ENCODE measurements at regions not wholly inside any gene's neighbourhood (a gene's known extent, or its start where the extent isn't known, plus 50 kb on each side); places are given as distances from the start of the nearest gene placed in this dataset.

DNA sequence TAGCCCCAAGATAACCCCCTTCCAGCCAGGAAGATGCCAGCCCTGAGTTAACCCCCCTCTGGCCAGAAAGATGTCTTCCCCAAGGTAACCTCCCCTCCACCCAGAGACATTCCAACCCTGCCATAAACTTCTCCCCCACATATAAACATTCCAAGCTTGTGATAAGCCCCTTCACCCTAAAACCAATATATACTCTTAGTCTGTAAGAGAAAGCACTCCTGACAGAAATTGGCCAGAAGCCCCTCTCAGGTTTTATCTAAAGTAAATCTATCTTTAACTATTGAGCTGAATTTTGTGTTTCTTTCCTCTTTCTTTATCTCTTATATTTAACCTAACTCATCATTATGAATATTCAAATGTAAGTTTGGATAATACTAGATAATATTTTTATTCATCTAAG, 1775.8 kb upstream of the MIR17HG start:
- no peak for DNase-seq (ENCODE audit: low read depth in 2 of 2)

DNA sequence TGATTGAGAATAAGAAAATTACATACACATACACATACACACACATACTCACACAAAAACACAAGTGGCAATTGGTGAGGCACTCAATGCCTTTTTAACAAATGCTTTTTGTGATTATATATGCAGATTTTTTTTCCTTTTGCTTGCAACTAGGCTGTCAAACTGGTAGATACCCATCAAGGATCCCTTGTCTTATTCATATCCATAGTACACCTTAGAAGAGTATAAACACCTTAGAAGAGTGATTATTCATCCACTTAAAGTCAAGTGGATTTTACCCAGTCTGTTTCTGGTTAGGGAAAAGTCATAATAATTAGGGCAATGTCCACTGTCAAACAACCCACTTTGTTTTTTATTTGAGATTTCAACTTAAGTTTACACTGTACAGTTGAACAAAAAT, 1773.4 kb upstream of the MIR17HG start:
- DNase-seq (ENCODE audit: low read depth in 2 of 2) = no peak

DNA sequence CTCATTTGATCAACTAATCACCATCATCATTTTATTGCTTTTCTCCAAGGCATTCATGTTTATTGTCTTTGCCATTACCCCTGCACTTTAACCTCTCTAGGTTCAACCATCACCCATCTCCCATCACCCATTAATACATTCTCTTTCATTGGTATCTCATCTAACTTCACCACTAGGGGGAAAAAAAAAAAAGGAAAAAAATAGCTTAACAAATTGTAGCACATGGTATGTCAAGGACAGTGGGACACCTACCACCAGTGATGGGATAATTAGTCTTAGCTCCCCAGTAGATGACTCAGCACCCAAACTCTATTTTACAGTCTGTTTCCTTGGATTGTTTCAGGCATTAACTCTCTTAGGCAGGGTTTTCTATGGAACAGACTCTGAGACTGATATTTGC, 1770.2 kb upstream of the MIR17HG start:
- no peak for DNase-seq (ENCODE audit: low read depth in 2 of 2)

DNA sequence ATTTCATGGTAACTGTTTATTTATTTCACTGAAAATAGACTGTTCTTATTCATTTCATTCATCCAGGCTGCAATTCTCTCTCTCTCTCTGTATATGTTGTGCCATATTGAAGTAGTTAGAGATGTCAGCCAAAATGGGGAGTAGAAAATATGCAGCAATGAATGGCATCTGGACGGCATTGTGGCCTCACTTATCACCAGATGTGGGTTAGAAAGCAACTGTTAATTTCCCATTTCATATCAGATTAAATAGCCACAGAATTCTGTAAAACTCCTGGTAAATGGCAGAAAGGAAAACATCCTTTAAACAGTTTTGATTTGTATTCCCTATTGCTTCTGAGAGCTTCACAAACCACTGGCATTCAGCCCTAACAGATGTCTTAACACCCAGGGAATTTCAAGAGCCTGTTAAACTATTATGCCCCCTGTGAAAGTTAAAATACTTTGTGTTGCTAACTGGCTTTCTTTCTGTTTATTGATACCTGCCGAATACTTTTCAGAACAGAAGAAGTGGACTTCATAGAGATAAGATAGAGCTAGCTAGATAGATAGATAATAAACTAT, 1763.3 kb upstream of the MIR17HG start:
- no peak for DNase-seq (ENCODE audit: low read depth in 2 of 2)

DNA sequence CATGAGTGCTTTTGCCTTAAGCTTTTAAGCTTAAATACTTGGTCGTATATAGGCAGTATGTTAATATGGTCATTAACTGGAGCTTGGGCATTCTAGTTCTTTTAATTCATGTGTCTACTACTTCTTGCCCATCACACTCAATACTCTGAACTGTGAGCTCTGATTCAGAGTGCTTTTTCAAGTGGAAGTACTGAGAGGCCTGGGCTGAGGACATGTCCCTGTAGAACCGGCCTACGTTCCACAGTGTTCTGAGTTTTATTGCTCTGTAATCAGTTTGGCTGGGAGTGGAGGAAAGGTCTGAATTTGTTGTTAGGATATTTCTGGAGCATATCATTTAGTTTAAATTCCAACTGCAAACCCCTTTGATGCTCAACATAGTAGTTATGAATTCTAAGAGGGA, 1744.8 kb upstream of the MIR17HG start:
- DNase-seq (ENCODE audit: low read depth in 2 of 2) = no peak

DNA sequence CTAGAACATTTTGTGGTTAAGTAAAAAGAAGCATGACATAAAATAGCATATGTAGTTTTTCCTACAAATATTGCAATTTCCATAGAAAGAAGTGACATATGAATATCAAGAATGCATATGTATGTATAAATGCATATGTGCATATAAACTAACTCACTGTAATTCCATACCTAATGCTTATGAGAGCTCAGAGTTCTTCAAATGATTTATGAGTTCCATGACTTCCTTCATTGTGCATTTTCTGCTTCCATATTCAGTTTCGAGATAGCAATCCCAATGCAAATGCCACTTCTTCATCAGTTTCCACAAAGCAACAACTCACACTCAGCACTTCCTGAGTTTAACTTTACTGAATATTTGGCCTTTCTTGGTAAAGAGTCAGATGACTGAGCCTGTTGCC, 1744.3 kb upstream of the MIR17HG start:
- DNase-seq (ENCODE audit: low read depth in 2 of 2) = no peak

DNA sequence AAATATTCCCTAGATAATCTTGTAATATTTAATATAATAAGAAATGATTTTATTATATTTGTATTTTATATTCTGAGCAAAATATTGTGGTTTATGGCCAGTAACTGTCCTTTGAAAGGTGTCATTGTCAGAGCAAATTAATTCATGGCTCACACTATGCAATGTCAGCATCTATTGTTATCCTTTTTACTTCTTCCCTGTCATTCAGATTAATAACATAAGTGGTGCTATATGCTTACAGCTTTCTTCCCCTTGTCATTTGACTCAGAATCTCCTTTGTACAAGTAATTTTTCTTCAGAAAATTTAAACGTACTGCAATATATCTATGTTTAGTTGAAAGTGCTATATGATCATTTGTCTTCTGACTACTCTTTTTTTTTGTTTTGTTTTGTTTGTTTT, 1738.2 kb upstream of the MIR17HG start:
- no peak for DNase-seq (ENCODE audit: low read depth in 2 of 2)

DNA sequence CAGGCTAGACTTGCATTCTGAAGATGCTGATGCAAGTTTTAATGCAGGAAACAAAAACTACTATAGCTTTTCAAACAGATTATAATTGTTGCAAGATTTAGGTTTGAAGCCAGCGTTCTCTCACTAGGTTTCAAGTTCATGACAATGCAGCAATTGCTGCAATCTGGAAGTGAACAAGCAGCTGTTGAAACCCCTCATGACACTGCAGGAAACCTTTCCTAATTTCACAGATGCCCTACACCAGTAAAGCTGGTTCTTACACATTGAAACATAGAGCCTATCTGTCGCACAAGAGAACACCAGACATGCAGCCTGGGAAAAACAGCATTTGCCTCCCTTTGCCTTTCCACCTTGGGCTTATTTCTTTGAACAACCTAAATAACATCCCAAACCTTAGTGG, 1737.2 kb upstream of the MIR17HG start:
- no peak for DNase-seq (ENCODE audit: low read depth in 2 of 2)

DNA sequence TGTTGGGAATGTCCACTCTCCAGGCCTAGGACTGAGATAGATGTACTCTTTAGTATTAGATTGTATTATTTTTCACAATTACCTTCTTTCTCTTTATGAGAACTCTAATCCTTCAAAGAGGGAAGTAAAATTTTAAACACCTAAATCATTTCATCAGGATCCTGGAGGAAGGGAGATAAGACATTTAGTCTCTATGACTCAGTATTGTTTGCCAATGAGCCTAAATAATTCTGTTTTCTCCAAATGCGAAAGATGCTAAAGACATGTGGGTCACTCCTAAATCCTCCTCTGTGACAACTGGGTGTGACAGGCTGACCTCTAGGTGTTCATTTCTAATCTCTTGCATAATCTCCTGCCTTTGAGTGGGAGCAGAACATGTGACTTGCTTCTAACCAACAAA, 1736.6 kb upstream of the MIR17HG start:
- DNase-seq (ENCODE audit: low read depth in 2 of 2) = no peak

DNA sequence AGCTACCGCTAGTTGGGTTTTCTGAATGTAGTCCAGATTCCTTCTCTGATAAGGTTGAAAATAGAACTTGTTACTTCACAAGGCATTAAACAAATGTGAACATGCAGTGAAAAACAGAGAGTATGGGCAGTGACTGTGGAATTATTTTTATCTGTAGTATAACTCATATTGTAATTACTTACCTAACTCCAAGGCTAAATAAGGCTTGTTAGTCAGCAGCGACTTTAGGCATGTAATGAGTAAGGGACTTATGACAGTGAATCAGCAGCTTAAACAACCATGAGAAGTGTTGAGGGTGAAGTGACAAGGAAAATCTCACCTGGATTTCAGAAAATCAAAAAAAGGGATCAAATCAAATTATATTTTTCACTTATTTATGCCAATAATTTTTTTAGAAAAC, 1719.5 kb upstream of the MIR17HG start:
- no peak for DNase-seq (ENCODE audit: low read depth in 2 of 2)

DNA sequence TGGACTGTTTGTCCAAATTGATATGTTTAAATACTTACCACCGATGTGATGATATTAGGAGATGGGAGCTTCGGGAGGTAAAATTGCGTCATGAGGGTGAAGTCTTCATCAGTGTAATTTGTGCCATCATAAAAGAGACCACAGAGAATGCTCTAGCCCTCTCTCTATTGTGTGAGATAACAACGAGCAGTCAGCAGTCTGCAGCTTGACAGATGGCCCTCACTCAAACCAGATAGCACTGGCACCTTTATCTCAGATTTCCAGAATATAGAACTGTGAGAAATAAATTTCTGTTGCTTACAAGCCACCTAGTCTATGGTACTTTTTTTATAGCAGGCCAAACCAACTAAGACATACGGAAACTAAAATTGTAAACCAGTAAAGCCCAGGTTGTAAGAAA, 1718.9 kb upstream of the MIR17HG start:
- DNase-seq (ENCODE audit: low read depth in 2 of 2) = no peak

DNA sequence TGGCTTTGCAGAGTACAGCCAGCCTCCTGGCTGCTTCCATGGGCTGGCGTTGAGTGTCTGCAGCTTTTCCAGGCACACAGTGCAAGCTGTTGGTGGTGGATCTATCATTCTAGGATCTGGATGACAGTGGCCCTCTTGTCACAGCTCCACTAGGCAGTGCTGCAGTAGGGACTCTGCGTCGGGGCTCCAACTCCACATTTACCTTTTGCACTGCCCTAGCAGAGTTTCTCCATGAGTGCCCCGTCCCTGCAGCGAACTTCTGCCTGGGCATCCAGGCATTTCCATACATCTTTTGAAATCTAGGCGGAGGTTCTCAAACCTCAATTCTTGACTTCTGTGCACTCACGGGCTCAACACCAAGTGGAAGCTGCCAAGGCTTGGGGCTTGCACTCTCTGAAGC, 1697.3 kb upstream of the MIR17HG start:
- DNase-seq (ENCODE audit: low read depth in 2 of 2) = no peak

DNA sequence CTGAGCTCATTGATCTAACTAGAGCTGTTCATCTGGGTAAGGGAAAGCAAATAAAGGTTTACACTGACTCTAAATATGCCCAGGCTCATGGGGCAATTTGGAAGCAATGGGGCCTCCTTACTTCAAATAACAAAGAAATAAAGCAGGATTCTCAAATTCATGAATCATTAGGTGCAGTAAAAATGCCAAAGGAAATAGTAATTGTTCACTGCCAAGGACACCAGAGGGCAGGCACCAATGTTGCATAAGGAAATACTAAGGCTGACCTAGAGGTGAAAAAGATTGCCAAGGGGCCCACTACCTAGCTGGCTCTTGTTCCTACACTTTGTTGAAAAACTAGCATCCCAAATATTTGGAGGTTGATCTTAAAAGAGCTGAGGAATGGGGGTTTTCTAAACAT, 1686.7 kb upstream of the MIR17HG start:
- no peak for DNase-seq (ENCODE audit: low read depth in 2 of 2)

DNA sequence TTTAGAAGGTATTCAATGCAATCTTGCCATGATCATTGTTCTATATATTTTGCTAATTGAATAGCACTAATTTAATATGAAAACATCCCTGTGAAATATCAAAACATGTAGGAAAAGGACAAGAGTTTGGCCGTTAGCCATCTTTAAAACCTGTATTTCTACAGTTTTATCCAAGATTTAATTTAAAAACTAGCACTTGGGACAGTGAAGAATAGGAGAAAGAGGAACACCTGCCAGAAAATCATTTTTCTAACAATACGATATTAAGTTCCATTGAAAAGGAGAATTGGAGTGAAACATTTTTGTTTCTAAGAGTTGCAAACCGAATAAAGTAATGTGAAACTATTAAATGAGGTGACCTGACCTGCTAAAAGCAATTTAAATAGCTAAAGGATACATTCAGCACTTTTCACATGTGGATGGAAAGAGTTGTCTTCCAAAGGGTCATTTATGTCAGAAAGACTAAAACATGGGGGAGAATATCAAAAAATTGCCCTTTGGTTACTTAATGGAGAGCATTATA, 1673.6 kb upstream of the MIR17HG start:
- DNase-seq (ENCODE audit: low read depth in 2 of 2) = no peak

DNA sequence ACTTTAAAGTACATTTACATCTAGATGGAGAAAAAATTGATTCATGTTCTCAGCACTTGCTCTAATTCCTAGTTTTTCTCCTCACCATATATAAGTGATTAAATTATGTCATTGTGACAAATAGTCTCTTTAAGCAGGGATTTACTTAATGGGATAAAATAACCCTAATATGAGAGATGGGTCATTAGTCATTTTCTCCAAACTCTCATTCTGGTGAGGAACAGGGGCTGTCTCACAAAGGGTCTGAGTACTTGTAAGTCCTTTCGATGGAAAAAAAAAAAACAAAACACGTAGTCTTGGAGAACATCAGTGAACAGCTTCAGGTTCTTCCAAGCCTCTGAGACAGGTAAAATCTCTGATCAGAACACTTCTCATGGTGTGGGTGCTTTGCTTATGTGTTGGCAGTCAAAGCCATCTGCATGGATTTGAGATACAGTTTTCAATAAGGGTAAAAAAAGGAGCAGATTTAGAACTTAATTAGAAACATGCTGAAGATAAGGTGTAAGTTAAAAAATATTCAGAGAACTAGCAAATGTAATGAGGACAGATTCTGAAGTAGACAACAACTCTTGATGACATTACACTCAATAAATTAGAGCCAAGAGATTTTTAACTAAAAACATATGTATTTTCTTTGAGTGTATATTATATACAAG, 1668.9 kb upstream of the MIR17HG start:
- DNase-seq (ENCODE audit: low read depth in 2 of 2) = no peak

DNA sequence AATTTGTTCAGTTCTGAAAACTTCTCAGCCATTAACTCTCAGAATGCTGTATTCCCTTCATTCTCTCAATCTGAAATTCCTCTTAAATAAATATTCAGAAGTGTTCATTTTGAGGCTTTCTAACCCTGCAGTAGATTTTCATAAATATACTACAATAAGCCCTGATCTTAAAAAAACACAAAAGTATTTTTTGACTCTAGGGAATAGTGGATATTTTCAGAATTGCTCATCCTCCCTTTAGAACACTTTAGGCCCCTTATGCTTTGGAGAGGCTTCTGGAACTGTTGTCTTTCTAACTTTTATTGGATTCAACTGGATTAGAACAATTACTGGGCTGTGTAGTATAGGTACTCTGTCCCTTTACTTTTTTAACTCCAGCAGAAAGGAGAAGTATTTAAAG, 1662.6 kb upstream of the MIR17HG start:
- no peak for DNase-seq (ENCODE audit: low read depth in 2 of 2)

DNA sequence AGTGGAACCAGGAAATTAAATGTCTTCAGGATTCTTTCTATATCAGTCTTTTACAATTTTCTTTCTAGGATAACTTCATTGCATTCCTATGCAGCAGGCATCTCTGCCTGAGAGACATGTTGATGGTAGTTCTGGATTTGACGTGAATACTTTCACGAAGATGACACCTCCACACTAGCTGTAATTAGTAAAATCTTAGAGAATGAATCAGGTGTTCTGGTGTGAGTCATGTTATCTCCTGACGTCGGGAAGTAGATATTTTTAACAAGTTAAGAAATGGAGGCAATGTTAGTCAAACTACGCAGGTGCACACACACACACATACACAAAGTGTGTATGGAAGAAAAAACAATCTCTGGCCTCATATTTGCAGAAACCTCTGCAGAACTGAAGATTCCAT, 1661.3 kb upstream of the MIR17HG start:
- no peak for DNase-seq (ENCODE audit: low read depth in 2 of 2)

DNA sequence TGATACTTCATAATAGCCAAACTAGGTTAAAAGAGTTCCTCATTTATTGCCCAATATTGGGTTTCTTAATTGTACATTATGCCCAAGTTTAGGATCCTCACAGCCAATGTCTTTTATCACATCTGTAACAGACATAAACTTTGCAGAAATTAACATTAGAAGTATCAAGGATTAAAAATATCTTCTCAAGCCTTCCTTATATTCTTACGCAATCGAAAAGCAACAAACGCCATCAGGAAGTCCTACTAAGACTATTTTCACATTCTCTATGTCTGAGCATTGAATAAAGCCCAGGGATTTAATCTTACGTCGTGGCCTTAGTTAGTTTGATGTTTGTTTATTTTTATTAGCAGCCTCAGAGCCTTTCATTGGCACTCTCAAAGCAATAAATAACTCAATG, 1660.4 kb upstream of the MIR17HG start:
- DNase-seq (ENCODE audit: low read depth in 2 of 2) = no peak

DNA sequence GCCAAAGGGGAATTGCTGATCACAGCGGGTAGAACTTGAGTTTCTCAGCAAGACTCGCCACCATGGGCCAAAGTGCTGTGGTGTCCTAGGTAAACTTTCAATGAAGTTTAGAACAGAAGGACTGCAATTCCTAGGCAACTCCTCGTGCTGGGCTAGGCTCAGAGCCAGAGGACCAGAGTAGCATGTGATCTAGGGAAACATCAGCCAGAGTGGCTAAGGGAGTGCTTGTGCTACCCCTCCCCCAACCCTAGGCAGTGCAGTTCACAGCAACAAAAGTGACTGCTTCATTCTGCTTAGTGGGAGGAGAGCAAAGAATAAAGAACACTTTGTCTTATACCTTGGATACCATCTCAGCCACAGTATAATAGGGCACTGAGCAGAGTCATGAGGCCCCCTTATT, 1658.6 kb upstream of the MIR17HG start:
- no peak for DNase-seq (ENCODE audit: low read depth in 2 of 2)

DNA sequence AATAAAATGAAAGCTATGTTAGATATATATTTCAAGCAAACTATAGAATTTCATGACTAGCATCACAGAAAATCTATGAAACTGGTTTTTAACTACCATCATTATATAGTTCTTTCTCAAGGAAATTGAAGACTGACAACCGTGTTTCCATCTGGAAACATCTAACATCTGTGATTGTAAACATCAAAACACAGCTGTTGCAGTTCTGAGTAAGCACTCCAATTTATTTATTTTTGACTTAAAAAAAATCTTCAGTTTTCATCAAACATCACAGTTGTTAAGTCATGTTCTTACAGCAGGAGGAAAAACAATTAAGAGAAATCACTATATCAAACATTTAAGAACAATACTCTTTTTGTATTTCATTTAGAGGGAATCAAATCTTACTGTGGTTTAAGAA, 1653.0 kb upstream of the MIR17HG start:
- no peak for DNase-seq (ENCODE audit: low read depth in 2 of 2)

DNA sequence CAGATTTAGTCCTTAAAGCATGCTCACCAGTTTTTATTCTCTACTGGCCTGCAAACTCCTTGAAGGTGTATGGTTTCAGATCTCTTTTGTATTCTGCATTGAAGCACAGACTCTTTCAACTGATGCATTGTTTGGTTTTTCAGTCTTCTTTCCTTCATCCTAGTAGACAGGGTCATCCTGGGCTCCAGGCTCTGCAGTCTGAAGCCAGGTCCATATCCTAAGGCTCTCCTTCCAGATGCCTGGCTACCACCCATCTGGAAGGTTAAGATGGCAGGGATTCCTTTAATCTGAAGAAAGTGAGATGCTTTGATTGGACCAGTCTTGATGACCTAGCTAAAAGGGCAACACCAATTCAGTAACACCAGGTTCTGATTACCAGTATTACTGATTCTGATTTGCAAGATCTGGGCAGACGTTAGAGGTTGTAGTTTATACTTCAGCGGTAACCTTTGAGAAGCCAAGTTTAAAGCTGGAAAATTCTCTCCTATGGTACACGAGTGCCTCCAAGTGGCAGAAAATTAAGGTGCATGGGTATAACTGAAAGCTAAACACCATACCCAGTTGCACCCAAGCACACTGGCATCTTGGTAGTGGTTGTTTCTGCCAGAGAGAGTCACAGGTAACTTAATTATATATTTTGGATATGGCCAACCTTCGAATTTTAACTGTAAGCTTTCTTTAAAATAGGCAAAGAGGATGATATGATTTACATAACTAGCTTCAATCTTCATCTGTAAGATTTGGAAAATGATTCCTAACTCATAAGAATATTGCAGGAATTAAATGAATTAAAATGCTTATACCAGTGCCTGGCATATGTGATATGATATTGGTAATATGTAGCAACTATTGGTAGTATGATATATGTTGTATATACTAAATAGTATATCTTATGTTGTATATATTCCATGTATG, 1651.9 kb upstream of the MIR17HG start:
- peak in 1 of 2 experiments; percentile 3 for DNase-seq (ENCODE audit: low read depth in 2 of 2)

DNA sequence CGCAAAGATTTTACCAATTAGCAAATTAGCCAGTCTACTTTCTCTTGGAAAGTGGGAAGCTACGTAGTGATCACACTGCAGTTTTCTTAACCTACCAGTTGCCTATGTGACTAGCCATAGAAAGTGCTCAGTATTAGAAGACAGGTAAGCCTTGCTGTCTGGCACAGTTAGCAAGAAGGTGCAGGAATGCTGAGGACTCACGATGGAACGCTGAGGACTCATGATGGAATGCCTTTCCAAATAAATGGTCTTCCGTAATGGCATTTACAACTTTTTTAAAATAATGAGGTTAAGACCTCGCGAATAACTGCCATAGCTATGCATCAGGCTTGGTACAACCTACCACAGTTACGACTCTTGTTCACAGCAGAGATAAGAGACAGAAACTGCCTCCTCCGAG, 1645.6 kb upstream of the MIR17HG start:
- no peak for DNase-seq (ENCODE audit: low read depth in 2 of 2)

DNA sequence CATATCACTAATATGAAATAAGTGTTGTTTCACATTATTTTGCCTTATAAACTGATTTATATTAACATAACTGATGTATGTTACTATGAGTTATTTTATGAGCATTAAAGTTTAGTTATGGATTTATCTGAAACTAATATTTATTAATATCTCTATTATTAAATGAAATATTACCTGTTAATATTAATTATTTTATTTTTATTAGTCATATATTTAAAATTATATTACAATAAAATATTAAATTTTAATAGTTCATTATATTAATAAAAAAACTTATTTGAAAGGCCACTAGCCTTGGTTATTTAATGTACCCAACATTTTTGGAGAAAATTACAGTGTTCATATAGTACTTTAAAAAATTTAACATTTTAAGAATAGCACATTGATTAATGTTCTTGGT, 1643.4 kb upstream of the MIR17HG start:
- no peak for DNase-seq (ENCODE audit: low read depth in 2 of 2)

Measured in stimulated activated CD4-positive, alpha-beta T cell treated with anti-CD3 and anti-CD28 coated beads, Interleukin-12 subunit alpha, Interleukin-12 subunit beta, amount 100 ng/mL, for 24 hours (primary cell).